LNCAP (cell line): ENCODE measurements at regions not wholly inside any gene's neighbourhood (a gene's known extent, or its start where the extent isn't known, plus 50 kb on each side); places are given as distances from the start of the nearest gene placed in this dataset.

Experiments used
- CTCF ChIP-seq: fragments of 450-650 bp; IDR thresholded peaks from 2 replicates; pipeline ENCODE4 v1.5.1; 2017; ENCODE audit warnings: mild to moderate bottlenecking

GRCh38 chr14:44384093-44384492 lies 123.0 kb downstream of the FSCB start:
- no peak for TF ChIP-seq CTCF

GRCh38 chr14:44383636-44384035 lies 123.4 kb downstream of the FSCB start:
- TF ChIP-seq CTCF = no peak

GRCh38 chr14:44379292-44379977 lies 127.6 kb downstream of the FSCB start:
- no peak for TF ChIP-seq CTCF

- no peak for TF ChIP-seq CTCF
Measured at GRCh38 chr14:44374906-44375305, 132.2 kb downstream of the FSCB start.

- no peak for TF ChIP-seq CTCF
Measured at GRCh38 chr14:44372807-44373489, 134.1 kb downstream of the FSCB start.

- no peak for TF ChIP-seq CTCF
Measured at GRCh38 chr14:44372231-44372630, 134.9 kb downstream of the FSCB start.

GRCh38 chr14:44370727-44371126 lies 136.4 kb downstream of the FSCB start:
- no peak for TF ChIP-seq CTCF
